ENCODE measurements at regions not wholly inside any gene's neighbourhood (a gene's known extent, or its start where the extent isn't known, plus 50 kb on each side); places are given as distances from the start of the nearest gene placed in this dataset.

DNA sequence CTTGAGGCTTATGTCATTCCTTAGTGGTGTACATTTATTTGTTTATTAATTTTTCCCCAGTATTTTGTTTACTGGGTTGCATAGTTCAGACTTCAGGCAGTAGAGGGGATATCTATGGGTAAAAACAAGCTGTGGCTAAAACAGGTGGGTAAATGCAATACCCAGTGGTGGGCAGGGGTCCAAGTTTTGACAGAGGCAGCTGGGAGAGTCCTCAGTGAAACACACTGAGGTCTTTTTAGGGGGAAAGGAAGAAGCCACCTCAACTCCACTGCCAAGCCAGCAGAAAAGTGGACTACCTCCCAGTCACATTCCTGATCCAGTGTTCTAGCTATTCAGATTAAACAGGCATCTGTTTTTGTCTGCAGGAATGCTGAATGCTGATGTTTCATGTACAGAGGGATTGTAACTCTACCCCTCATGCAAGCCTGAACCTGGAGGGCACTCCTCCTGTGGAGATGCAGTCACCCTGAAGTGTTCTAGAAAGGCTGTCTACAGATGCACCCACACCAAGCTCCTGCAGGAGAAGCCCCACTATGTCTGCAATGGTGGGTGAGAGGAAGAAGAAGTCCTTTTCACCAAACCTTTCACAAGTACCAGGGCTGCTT lies 757.8 kb downstream of the INHBA start:
- no peak for TF ChIP-seq POLR2A (IDR thresholded peaks at IDR 0.05; ENCODE audit: control extremely low read depth in 1 of 2, low read depth in 2 of 2, low read length in 2 of 2)
- no peak for TF ChIP-seq CHD2 (IDR thresholded peaks at IDR 0.05; ENCODE audit: low read length)
- TF ChIP-seq, protein P1, sequence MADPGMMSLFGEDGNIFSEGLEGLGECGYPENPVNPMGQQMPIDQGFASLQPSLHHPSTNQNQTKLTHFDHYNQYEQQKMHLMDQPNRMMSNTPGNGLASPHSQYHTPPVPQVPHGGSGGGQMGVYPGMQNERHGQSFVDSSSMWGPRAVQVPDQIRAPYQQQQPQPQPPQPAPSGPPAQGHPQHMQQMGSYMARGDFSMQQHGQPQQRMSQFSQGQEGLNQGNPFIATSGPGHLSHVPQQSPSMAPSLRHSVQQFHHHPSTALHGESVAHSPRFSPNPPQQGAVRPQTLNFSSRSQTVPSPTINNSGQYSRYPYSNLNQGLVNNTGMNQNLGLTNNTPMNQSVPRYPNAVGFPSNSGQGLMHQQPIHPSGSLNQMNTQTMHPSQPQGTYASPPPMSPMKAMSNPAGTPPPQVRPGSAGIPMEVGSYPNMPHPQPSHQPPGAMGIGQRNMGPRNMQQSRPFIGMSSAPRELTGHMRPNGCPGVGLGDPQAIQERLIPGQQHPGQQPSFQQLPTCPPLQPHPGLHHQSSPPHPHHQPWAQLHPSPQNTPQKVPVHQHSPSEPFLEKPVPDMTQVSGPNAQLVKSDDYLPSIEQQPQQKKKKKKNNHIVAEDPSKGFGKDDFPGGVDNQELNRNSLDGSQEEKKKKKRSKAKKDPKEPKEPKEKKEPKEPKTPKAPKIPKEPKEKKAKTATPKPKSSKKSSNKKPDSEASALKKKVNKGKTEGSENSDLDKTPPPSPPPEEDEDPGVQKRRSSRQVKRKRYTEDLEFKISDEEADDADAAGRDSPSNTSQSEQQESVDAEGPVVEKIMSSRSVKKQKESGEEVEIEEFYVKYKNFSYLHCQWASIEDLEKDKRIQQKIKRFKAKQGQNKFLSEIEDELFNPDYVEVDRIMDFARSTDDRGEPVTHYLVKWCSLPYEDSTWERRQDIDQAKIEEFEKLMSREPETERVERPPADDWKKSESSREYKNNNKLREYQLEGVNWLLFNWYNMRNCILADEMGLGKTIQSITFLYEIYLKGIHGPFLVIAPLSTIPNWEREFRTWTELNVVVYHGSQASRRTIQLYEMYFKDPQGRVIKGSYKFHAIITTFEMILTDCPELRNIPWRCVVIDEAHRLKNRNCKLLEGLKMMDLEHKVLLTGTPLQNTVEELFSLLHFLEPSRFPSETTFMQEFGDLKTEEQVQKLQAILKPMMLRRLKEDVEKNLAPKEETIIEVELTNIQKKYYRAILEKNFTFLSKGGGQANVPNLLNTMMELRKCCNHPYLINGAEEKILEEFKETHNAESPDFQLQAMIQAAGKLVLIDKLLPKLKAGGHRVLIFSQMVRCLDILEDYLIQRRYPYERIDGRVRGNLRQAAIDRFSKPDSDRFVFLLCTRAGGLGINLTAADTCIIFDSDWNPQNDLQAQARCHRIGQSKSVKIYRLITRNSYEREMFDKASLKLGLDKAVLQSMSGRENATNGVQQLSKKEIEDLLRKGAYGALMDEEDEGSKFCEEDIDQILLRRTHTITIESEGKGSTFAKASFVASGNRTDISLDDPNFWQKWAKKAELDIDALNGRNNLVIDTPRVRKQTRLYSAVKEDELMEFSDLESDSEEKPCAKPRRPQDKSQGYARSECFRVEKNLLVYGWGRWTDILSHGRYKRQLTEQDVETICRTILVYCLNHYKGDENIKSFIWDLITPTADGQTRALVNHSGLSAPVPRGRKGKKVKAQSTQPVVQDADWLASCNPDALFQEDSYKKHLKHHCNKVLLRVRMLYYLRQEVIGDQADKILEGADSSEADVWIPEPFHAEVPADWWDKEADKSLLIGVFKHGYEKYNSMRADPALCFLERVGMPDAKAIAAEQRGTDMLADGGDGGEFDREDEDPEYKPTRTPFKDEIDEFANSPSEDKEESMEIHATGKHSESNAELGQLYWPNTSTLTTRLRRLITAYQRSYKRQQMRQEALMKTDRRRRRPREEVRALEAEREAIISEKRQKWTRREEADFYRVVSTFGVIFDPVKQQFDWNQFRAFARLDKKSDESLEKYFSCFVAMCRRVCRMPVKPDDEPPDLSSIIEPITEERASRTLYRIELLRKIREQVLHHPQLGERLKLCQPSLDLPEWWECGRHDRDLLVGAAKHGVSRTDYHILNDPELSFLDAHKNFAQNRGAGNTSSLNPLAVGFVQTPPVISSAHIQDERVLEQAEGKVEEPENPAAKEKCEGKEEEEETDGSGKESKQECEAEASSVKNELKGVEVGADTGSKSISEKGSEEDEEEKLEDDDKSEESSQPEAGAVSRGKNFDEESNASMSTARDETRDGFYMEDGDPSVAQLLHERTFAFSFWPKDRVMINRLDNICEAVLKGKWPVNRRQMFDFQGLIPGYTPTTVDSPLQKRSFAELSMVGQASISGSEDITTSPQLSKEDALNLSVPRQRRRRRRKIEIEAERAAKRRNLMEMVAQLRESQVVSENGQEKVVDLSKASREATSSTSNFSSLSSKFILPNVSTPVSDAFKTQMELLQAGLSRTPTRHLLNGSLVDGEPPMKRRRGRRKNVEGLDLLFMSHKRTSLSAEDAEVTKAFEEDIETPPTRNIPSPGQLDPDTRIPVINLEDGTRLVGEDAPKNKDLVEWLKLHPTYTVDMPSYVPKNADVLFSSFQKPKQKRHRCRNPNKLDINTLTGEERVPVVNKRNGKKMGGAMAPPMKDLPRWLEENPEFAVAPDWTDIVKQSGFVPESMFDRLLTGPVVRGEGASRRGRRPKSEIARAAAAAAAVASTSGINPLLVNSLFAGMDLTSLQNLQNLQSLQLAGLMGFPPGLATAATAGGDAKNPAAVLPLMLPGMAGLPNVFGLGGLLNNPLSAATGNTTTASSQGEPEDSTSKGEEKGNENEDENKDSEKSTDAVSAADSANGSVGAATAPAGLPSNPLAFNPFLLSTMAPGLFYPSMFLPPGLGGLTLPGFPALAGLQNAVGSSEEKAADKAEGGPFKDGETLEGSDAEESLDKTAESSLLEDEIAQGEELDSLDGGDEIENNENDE (IDR thresholded peaks at IDR 0.05; ENCODE audit: insufficient replicate concordance, low read length): no peak
- TF ChIP-seq EP300 (IDR thresholded peaks at IDR 0.05; ENCODE audit: borderline replicate concordance in 1 of 2, low read depth in 2 of 2, low read length in 2 of 2): no peak
- no peak for TF ChIP-seq TBP (IDR thresholded peaks at IDR 0.05; ENCODE audit: low read depth, low read length)
- TF ChIP-seq, protein P2, sequence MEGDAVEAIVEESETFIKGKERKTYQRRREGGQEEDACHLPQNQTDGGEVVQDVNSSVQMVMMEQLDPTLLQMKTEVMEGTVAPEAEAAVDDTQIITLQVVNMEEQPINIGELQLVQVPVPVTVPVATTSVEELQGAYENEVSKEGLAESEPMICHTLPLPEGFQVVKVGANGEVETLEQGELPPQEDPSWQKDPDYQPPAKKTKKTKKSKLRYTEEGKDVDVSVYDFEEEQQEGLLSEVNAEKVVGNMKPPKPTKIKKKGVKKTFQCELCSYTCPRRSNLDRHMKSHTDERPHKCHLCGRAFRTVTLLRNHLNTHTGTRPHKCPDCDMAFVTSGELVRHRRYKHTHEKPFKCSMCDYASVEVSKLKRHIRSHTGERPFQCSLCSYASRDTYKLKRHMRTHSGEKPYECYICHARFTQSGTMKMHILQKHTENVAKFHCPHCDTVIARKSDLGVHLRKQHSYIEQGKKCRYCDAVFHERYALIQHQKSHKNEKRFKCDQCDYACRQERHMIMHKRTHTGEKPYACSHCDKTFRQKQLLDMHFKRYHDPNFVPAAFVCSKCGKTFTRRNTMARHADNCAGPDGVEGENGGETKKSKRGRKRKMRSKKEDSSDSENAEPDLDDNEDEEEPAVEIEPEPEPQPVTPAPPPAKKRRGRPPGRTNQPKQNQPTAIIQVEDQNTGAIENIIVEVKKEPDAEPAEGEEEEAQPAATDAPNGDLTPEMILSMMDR (IDR thresholded peaks at IDR 0.05; ENCODE audit: control extremely low read depth in 1 of 3, insufficient read depth in 1 of 3, low read depth in 1 of 3, low read length in 3 of 3): no peak
- no peak for TF ChIP-seq RAD21 (IDR thresholded peaks at IDR 0.05 in 1 of 2, conservative IDR thresholded peaks at IDR 0.05 in 1 of 2; ENCODE audit: low read depth in 2 of 2, low read length in 2 of 2)
- TF ChIP-seq, protein P3, sequence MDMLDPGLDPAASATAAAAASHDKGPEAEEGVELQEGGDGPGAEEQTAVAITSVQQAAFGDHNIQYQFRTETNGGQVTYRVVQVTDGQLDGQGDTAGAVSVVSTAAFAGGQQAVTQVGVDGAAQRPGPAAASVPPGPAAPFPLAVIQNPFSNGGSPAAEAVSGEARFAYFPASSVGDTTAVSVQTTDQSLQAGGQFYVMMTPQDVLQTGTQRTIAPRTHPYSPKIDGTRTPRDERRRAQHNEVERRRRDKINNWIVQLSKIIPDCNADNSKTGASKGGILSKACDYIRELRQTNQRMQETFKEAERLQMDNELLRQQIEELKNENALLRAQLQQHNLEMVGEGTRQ (IDR thresholded peaks at IDR 0.05; ENCODE audit: low read length): no peak
- TF ChIP-seq SP1 (IDR thresholded peaks at IDR 0.05; ENCODE audit: low read depth, low read length): no peak
